HG03558 (cell line): ENCODE measurements at regions not wholly inside any gene's neighbourhood (a gene's known extent, or its start where the extent isn't known, plus 50 kb on each side); places are given as distances from the start of the nearest gene placed in this dataset.

Source experiments
- ATAC-seq: cut with Tn5 transposase; IDR thresholded peaks from one replicate; pipeline ENCODE4 v1.9.1; 2021; ENCODE audit warnings: moderate number of reproducible peaks; ENCODE audit not compliant: unreplicated experiment; ENCODE audit errors: extremely low read depth

DNA sequence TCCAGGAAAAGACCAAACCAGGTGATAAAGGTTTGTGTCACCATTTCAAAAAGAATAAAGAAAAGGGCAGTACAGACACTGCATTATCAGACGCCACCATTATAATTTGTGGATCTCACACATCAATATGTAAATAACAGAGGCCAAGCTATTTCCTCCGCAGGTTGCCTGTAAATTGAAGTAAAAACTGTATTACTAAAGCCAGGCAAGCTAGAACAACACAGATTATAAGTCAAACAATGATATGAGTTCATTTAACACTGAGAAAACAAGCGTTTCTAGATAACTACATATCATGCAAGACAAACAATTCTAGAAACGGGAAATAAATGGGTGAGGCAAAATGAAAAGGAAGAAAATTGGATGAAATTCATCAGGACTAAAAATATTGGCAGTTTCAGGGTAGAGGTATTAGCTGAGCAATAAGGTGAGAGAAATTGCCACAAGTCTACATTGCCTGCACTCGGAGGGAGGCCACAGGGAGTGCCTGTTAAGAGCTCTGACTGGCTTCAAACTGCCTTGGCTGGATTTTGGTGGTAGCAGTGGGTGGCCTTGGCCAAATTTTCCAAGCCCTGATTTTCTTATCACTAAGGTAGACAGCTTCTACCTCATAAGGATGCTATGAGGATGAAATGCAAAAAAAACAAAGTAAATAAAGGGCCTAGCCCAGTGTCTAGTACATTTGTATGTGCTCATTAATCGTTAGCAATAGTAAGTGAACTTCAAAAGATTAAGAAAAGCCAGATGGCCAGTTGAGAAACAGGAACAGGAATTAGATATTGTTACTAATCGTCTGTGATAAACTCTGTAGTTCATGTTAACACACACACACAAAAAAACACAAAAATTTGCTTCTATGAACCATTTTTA is 240.0 kb upstream of the NFE2L3 start:
- no peak for ATAC-seq

DNA sequence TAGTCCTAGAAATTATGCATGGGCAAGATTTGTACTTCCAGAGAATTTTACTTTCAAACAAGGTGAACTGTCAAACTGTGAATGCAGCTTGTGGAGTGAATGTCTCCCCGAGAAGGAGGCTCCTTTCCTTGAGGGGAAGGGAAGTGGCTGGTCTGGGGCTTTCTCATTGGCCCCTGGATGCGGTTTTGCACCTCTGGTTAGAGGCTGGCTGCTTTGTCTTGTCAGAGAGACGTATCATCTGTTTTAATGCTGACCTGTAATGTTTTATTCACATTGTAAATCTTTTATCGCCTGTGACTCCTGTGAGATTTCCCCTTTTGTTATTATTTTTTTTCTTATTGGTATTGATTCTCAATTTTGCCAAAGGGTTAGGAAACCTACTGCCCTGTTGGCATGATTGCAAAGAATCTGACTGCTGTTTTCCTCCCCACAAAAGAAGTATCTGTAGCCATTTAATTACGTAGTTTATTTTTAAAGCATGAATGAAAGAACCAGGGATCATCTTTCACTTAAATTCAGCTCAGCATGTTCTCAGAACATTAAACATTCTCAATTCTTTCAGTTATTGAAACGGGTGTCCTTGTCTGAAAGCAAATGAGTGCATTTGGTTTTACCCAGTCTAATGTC is 238.3 kb upstream of the NFE2L3 start:
- ATAC-seq, result no peak

DNA sequence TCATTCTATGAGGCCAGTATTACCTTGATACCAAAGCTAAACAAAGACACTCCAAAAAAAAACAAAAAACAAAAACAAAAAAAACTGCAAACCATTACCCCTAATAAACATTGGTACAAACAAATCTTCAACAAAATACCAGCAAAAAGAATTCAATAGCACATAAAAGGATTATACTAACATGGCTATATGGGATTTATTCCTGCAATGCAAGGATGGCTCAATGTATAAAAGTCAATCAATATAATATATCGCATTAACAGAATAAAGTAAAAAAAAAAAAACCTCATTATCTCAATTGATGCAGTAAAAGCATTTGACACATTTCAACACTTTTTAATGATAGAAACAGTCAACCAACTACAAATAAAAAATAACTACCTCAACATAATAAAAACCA is 233.3 kb upstream of the NFE2L3 start:
- ATAC-seq, result no peak

DNA sequence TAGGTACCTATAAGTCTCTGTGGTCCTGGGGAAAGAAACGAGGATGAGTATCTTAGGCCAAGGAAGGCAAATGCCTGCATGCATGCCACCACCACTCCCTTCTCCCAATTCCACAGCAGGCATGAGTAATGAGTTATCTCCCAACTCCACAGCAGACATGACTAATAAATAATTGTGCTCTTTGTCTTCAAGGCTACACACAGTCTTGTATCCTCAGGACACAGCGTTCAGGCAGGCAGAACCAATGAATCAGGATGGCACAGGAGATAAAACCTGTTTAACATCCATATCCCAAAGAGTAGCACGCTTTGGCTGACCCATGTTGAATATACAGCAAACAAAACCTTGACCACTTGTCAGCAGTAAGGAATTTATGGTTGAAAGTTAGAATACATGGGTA is 229.7 kb upstream of the NFE2L3 start:
- no peak for ATAC-seq

DNA sequence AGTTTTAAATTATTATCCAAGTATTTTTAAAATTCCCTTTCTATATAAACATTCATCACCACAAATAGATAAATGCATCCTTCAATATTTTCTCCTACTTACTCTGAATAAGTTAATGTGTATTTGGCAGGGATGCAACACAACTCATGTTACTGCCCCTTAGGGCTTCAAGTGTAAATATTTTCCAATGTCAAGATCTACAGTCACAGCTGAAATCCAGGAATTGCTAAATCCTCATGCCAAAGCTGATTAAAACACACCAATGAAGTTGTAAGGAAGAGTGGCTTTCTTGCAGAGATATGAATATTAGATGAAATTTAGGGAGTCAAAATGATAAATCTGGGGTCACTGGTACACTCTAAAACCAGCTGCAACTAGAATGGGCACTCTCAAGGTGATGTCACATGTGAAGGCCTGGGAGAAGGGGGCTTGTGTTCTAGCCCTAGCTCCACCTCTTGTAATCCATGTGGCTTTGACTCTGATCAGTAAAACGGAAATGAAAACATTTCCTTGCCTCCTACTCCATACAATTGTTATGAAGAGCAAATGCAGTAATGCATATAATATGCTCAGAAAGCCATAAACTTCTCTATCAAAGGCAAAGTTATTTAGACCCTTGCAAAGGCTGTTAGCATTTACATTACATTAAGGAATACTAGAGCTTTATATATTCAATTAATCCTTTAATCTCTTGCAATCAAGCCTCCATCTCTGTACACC is 228.1 kb upstream of the NFE2L3 start:
- no peak for ATAC-seq

DNA sequence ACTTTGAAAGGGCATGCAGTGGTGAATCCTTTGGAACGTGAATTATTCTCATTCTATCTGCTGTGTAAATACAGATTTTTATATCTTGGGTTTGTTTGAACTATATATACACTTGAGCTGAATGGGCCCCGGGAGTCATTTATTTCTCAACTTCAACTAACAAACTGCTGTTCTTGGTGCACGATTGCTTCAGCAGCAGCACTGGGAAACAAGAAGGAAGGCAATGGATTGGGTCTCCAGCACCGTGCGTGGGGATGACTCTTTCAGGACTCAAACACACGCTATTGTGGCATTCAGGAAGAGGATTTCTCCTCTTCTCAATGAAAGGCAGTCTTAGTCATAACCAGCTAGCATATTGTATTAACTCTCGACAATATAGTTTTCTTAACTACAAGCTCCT is 226.0 kb upstream of the NFE2L3 start:
- ATAC-seq, result no peak

DNA sequence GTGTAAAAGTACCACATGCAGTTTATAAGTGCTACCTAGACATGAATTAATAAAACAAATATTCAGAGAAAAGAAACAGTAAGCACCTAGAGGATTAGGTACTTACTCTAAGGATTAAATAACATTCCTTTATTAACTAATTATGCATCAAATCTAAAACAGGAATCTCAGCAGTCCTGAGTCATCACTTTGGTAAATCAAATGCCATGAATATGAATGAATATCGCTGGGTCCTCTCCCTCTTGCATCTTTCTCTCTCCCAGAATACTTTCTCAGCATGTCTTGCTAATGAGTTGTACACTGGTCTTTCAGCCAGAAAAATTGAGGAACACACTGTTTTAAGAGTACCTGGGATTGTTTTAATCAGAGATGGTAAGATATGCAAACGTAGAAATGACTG is 225.5 kb upstream of the NFE2L3 start:
- ATAC-seq, result no peak

DNA sequence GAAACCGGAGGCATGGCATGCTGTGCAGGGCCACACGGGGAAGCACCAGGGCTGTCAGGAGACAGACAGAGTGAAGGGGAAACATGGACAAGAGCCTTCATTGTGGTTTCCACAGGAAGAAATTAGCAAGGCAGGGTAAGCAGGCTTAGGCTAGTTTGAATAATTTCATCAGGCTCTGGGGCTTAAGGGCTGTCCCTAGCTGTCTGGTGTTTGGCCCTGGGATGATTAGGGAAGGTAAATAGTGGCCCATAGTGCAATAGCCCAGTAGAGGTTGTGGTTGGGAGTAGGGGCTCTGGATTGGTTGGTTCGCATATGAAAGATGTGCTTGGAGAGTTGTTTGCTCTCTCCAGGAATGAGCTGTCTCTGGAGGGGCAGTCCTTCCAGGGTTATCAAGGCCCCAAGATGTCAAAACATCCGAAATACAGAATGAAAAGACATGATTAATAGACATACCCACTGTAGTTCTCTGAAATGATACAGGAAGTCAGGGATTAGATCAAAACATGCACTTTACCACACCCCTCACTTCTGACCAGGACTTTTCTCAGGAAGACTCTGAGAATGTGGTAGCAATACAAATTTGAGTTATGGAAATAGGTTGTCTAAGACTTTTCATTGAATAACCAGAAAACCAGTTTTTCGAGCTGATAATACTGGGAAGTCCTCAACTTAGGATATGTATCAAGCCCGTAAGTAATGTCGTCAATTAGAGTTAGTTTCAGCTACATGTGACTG is 224.9 kb upstream of the NFE2L3 start:
- no peak for ATAC-seq

DNA sequence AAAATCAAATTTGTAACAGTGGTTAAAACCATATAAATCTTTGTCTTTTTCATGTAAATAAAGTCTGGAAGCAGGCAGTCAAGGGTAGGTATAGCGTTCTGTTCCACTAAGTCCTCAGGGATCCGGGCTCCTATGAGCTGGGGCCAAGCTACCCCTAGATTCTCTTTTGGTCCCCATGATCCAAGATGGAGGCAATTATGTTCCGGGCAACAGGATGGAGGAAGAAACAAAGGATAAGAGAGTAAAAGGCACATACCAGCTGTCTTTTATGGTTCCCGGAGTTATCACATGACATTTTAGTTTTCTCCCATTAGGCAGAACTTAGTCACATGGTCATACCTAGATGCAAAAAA is 224.4 kb upstream of the NFE2L3 start:
- no peak for ATAC-seq

DNA sequence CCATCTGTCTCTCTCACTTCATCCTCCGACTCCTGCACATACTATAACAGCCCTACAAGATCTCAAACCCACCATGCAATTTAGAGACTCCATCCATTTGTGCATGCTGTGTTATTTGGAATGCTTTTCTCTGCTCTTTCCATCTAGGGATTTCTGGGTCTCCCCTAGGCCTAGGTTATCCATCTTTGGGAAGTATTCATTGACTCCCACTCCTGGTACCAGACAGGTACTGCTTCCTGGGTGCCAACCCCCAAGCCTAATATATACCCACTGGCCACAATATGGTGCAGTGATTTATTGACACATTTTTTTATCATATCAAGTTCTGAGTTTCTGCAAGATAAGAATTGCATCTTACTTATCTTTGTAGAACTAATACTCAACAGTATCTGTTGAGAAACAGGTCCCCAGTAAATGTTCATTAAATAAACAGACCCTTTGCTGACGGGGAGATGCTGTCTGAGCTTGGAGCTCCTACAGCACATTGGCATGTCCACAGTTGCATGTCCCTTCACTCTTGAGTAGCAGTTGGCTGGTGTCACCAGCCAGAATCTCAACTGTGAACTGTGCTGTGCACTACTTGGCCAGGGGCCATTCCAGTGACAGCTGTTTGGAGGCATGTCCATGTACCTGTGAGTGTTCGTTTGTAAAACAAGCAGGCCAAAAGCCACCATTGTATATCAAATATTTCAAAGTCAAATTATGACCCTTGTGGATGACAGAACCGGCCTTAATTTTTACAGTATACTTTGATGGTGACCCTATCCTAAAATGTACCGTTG is 223.3 kb upstream of the NFE2L3 start:
- ATAC-seq, result no peak

DNA sequence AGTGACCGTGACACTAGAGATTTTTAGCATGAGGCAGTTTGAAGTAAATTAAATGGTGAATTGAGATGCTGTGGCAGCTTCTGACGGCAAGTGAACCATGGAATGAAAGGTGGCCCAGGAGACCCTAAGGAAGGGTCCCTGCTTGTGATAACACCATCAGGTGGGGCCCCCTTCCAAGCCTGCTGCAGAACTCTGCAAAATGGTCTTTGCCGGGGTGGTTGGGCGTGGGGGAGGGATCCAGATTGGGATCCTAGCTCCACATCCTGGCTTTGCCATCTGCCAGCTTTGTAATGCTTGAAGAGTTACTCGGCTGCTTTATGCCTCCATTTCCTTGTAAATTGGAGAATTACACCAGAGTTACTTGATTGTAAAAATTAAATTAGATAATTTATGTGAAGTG is 222.6 kb upstream of the NFE2L3 start:
- ATAC-seq, result no peak

DNA sequence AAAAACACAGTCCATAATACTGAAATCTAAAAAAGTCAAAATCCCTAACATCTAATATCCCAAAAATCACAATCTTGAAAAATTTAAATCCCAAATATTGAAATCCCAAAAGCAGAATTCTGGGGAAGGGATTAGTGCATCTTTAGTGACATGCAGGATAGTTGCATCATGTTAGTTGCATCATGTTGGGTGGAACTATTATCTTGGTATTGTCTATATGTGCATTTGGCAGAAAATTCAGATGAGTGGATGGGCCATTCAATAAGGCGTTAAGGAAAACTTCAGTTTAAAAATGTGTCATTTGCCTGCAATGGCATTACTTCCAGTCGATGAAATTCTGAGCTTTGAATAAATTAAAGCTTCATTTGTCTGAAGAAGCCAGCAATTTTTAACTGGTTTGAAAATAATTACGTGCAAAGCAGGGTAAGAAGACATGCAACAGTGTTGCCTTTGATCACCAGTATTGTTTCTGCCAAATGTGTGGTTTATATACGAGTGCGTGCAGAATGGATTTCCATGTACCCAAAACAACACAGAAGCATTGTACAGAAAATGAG is 221.4 kb upstream of the NFE2L3 start:
- no peak for ATAC-seq

DNA sequence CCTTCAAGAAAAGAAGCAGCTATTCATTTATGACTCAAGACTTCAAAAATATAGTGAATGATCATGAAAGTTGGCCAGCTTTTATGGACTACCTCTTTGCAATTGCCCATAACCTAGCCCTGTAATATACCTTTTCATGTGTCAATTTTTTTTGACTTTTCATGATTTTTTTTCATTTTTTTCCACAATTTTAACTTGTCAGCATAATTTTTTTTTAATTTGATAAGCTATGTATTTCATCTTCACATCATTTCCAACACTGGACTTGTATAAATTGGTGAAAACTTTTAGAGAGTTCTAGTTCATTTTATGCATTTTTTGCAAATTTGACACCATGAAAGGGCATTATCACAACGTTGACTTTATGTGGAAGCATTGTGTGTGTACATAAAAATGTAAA is 220.8 kb upstream of the NFE2L3 start:
- ATAC-seq, result no peak

DNA sequence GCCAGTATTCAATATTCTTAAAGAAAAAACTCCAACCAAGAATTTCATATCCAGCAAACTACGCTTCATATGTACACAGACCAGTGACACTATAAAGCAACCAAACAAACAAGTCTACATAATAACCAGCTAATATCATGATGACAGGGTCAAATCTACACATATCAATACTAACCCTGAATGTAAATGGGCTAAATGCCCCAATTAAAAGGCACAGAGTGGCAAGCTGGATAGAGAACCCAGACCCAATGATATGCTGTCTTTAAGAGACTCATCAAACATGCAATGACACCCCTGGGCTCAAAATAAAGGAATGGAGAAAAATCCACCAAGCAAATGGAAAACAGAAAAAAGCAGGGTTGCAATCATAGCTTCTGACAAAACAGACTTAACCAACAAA is 218.1 kb upstream of the NFE2L3 start:
- ATAC-seq, result no peak

DNA sequence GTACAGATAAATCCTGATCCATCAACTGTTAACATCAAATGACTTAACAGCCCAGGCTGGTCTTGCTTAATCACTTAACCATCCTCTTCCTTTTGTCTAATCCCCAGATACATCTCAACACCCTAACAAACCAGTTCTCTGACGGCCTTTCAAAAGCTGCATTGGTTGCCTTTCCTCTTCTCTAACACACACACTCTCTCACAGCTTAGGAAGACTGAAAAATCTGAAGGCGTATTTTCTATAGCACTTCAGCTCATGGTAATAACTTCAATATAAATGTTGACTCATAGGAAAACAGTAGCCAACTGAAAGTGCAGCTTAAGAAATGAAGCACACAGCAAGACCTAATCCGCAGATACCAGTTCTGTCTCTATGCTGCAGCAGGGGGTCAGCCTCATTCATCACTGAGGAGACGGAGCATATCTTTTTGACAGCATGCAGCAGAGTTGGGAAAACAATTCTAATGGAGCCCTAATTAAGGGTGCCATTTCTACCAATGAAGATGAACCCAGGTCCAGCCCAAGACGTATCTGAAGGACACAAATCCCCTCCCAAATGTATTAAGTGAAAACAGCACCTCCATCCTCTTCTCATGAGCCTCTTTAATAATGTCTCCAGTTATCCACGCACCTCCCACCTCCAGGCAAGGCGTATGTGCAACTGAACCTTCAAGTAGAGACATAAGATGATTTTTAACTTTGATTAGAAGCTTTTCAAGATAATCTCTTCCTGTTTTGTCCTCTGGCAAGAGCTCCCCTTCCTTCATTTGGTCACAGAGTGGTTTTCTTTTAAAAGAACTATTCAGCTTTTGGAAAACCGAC is 211.7 kb upstream of the NFE2L3 start:
- no peak for ATAC-seq

DNA sequence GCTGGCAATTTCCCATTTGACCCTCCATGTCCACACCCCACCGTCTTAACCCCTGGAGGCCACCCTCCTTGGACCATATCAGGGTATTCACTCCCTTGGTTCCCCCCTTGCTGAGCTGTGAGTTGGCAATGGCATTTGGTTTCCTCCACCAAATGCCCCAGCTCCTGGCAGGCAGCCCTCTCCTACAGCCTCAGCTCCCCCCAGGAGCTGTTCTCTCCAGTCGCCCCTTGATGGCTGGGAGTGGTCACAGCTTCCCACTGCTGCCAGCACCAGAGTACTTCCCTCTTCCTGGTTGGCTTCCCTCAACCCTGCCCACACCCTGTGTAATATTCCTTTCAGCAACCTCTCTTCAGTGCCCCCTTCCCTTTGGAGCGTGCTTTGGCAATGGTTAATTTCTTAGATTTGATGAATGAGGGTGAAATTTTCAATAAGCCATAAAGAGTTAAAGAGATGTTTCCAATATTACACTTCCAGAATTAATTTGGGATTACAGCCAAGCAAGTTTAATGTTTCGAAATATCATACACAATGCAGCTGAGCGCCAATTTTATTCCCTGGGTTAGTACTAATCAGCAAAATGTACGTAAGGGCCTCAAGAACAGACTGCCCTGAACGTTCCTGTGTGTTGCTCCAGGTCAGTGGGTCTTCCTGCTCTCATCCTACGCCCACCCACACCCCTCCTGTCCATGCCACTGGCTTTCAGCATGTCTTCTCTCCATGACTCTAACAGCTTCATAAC is 207.1 kb upstream of the NFE2L3 start:
- no peak for ATAC-seq

DNA sequence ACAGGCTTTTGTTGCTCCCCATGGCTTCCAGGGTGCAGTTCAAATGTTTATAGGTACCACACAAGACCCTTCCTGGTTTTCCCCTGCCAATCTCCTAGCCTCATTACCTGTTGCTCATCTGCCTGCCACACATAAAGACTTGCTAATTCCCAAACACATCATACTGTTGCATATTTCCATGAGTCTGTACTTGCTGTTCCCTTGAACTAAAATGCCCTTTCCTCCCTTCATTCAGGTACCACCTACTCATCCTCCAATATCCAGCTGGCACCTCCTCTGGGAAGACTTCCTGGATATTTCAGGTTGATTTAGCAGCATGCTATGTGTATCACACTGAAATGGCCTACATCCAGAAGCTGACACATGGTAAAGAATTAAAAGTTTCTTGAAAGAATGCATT is 206.4 kb upstream of the NFE2L3 start:
- ATAC-seq, result no peak

DNA sequence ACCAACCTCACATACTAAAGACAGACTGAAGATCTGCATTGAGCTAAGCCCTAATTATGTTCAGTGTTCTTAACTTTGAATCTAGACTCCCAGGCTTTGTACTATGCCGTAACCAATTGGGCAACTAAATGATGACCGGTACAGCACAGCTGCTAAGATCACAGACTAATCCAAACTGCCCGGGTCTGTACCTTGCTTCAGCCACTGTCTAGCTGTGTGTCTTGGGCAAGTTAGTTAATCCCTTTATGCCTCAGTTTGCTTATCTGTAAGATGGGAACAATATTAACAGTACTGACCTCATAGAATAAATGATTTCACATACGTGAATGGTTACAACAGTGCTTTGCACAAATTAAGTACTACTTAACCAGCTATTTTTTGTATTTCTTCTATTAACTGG is 205.8 kb upstream of the NFE2L3 start:
- ATAC-seq, result no peak
